MCF 10A (cell line): ENCODE measurements at regions not wholly inside any gene's neighbourhood (a gene's known extent, or its start where the extent isn't known, plus 50 kb on each side); places are given as distances from the start of the nearest gene placed in this dataset.

Source experiments
- BruUV-seq: library from RNA; stranded (reverse); fragments of 400-500 nt; replicated peaks from 2 replicates; lab custom pipeline; 2021; lab: Mats Ljungman, UMichigan
- CTCF ChIA-PET: fragments of 300-600 bp; sonication (Branson Sonifier 250); formaldehyde crosslinking; extraction: SDS; loops from one replicate; lab custom pipeline; 2021; ENCODE audit warnings: antibody characterized with exemption, inconsistent platforms; lab: Yijun Ruan, JAX
- POLR2A ChIA-PET: fragments of 300-600, 350-650 bp; sonication (Branson Sonifier 250); formaldehyde crosslinking; extraction: SDS; loops from one replicate; lab custom pipeline; 2020; ENCODE audit warnings: antibody characterized with exemption, inconsistent platforms; lab: Yijun Ruan, JAX
- DNase-seq: peaks from one replicate; pipeline ENCODE4 v3.0.0-alpha.2; 2018; ENCODE audit not compliant: unreplicated experiment
- H3K27ac Mint-ChIP-seq: one replicate; pipeline ENCODE4 v1.8.0; 2022; ENCODE audit warnings: mild to moderate bottlenecking, low read depth, mixed read lengths; ENCODE audit not compliant: unreplicated experiment
- H3K27me3 Mint-ChIP-seq: one replicate; pipeline ENCODE4 v1.8.0; 2022; ENCODE audit warnings: mixed read lengths; ENCODE audit not compliant: insufficient read depth, unreplicated experiment
- H3K36me3 Mint-ChIP-seq: one replicate; pipeline ENCODE4 v1.8.0; 2022; ENCODE audit warnings: mild to moderate bottlenecking, moderate library complexity, mixed read lengths; ENCODE audit not compliant: insufficient read depth, unreplicated experiment
- H3K4me1 Mint-ChIP-seq: one replicate; pipeline ENCODE4 v1.8.0; 2022; ENCODE audit warnings: mixed read lengths; ENCODE audit not compliant: insufficient read depth, unreplicated experiment
- H3K4me3 Mint-ChIP-seq: one replicate; pipeline ENCODE4 v1.8.0; 2022; ENCODE audit warnings: mild to moderate bottlenecking, moderate library complexity, mixed read lengths; ENCODE audit not compliant: unreplicated experiment
- H3K9me3 Mint-ChIP-seq: one replicate; pipeline ENCODE4 v1.8.0; 2022; ENCODE audit warnings: mixed read lengths; ENCODE audit not compliant: unreplicated experiment
- intact Hi-C: fragments of 100-400 bp; cut with micrococcal nuclease; formaldehyde crosslinking; loops from 2 replicates; pipeline ENCODE4 v1.14.1; 2022
- TF ChIP-seq, protein P1 (sequence below): fragments of 200-600 bp; IDR thresholded peaks from one replicate; pipeline ENCODE4 v1.8.0; 2022; ENCODE audit warnings: antibody characterized with exemption, mild to moderate bottlenecking; ENCODE audit not compliant: unreplicated experiment

GRCh38 chr6:63140114-63140513, 71.2 kb upstream of the FKBP1C start:
- H3K36me3 Mint-ChIP-seq: no peaks in the 10 kb centered on the region
- H3K9me3 Mint-ChIP-seq: peaks cover 19% of the 10 kb centered on the region
- no peak overlapping the region for H3K4me3 Mint-ChIP-seq
- BruUV-seq: no TSS peak
- intact Hi-C loops: no loop called here
- no peak overlapping the region for H3K27ac Mint-ChIP-seq
- no peak for DNase-seq
- CTCF ChIA-PET: no interaction called here
- H3K4me1 Mint-ChIP-seq: no peaks in the 10 kb centered on the region
- TF ChIP-seq, protein P1, sequence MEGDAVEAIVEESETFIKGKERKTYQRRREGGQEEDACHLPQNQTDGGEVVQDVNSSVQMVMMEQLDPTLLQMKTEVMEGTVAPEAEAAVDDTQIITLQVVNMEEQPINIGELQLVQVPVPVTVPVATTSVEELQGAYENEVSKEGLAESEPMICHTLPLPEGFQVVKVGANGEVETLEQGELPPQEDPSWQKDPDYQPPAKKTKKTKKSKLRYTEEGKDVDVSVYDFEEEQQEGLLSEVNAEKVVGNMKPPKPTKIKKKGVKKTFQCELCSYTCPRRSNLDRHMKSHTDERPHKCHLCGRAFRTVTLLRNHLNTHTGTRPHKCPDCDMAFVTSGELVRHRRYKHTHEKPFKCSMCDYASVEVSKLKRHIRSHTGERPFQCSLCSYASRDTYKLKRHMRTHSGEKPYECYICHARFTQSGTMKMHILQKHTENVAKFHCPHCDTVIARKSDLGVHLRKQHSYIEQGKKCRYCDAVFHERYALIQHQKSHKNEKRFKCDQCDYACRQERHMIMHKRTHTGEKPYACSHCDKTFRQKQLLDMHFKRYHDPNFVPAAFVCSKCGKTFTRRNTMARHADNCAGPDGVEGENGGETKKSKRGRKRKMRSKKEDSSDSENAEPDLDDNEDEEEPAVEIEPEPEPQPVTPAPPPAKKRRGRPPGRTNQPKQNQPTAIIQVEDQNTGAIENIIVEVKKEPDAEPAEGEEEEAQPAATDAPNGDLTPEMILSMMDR: no peak
- H3K27me3 Mint-ChIP-seq: no peaks in the 10 kb centered on the region
- POLR2A ChIA-PET: no interaction called here

- BruUV-seq: no TSS peak
- ChIA-PET CTCF (interaction anchor here (0.7 to 1.1 kb wide), 2 partner anchors 10 to 105 kb away, joined by 3 read pairs; no protein-coding TSS in a partner anchor), POLR2A (interaction anchor here (0.6 kb wide), 1 partner anchor 10 kb away, joined by 4 read pairs; no protein-coding TSS in a partner anchor)
- Mint-ChIP-seq H3K36me3 (no peaks in the 10 kb centered on the region), H3K27me3 (no peaks in the 10 kb centered on the region), H3K4me1 (no peaks in the 10 kb centered on the region), H3K9me3 (peaks cover 19% of the 10 kb centered on the region), H3K27ac (no peak overlapping the region), H3K4me3 (no peak overlapping the region)
- intact Hi-C loops: no loop called here
- TF ChIP-seq, protein P1: no peak
- DNase-seq: no peak
Measured at GRCh38 chr6:63140692-63141318, 70.5 kb upstream of the FKBP1C start.

GRCh38 chr6:63149730-63150129, 61.5 kb upstream of the FKBP1C start:
- ChIA-PET POLR2A (no interaction called here), CTCF (no interaction called here)
- Mint-ChIP-seq H3K36me3 (no peaks in the 10 kb centered on the region), H3K4me3 (no peak overlapping the region), H3K27ac (no peak overlapping the region), H3K4me1 (no peaks in the 10 kb centered on the region), H3K27me3 (no peaks in the 10 kb centered on the region), H3K9me3 (no peaks in the 10 kb centered on the region)
- intact Hi-C loops: no loop called here
- TF ChIP-seq, protein P1: no peak
- no peak for DNase-seq
- no TSS peak for BruUV-seq

GRCh38 chr6:63154535-63154934, 56.7 kb upstream of the FKBP1C start:
- Mint-ChIP-seq H3K27me3 (no peaks in the 10 kb centered on the region), H3K36me3 (no peaks in the 10 kb centered on the region), H3K4me1 (no peaks in the 10 kb centered on the region), H3K4me3 (no peak overlapping the region), H3K9me3 (no peaks in the 10 kb centered on the region), H3K27ac (no peak overlapping the region)
- POLR2A ChIA-PET: no interaction called here
- intact Hi-C loops: no loop called here
- CTCF ChIA-PET: no interaction called here
- BruUV-seq: no TSS peak
- TF ChIP-seq, protein P1: no peak
- DNase-seq: no peak
